Nephron progenitor cell (in vitro differentiated cells): ENCODE measurements at regions not wholly inside any gene's neighbourhood (a gene's known extent, or its start where the extent isn't known, plus 50 kb on each side); places are given as distances from the start of the nearest gene placed in this dataset.
"Not testable (repeated sequence)": the region's sequence is repeated elsewhere in the genome, so short reads cannot be mapped to it uniquely, and the experiment has no call there.

ENCODE experiments used
- DNase-seq: peaks from one replicate; pipeline ENCODE4 v3.0.0; 2021
- H3K27ac Mint-ChIP-seq: 2 replicates; pipeline ENCODE4 v1.8.0; 2021; ENCODE audit warnings: mild to moderate bottlenecking, moderate library complexity, mixed read lengths
- H3K27me3 Mint-ChIP-seq: 2 replicates; pipeline ENCODE4 v1.8.0; 2021; ENCODE audit warnings: mild to moderate bottlenecking, low read depth, mixed read lengths; ENCODE audit not compliant: poor library complexity
- H3K36me3 Mint-ChIP-seq: 2 replicates; pipeline ENCODE4 v1.8.0; 2021; ENCODE audit warnings: low read depth, mixed read lengths
- H3K4me1 Mint-ChIP-seq: 2 replicates; pipeline ENCODE4 v1.8.0; 2021; ENCODE audit warnings: mixed read lengths
- H3K4me3 Mint-ChIP-seq: 2 replicates; pipeline ENCODE4 v1.8.0; 2021; ENCODE audit warnings: mild to moderate bottlenecking, moderate library complexity, mixed read lengths
- H3K9me3 Mint-ChIP-seq: 2 replicates; pipeline ENCODE4 v1.8.0; 2021; ENCODE audit warnings: mild to moderate bottlenecking, moderate library complexity, mixed read lengths
- TF ChIP-seq, protein P1 (sequence below): fragments of 200-600 bp; sonication (generic); IDR thresholded peaks from 2 replicates; pipeline ENCODE4 v1.5.0; 2021; ENCODE audit warnings: antibody characterized with exemption

DNA sequence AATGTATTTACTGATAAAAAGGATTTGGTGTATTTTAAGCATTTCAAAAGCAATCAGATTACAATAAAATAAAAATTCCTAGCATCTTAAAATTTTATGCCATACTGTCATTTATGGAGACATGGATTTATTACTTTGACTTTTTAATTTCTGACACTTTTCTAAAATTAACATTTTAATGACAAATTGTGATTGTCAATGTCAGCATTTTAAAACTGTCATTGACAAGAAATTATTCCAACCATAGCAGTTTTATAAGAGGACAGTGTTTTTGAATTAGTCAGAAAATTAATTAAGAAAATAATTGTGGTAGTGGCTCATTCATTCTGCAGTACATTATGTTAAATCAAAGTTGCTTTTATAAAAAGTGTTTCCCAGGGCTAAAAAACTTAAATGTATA is 1954.4 kb downstream of the ARAP2 start:
- Mint-ChIP-seq H3K9me3 (no peaks in the 10 kb centered on the region), H3K27me3 (no peaks in the 10 kb centered on the region)

DNA sequence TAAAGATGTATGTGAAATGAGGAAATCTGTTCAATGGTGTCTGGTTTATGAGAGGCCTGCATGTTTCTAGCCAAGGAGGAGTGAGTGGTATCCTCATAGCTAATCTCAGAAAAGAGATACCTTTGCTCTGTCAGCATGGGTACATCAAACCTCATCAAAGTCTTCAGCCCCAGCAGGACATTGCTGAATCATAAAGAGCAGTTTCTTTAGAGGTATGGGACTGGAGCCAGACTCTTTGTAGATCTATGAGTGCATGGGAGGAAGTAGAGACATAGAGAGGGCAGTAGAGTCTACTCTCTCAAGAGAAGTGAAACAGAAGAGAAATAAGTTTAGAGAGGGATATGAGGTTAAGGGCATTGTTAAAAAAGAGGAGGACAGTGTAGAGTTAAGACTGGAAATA is 1950.9 kb downstream of the ARAP2 start:
- Mint-ChIP-seq H3K36me3 (no peaks in the 10 kb centered on the region), H3K4me1 (no peaks in the 10 kb centered on the region), H3K9me3 (no peaks in the 10 kb centered on the region), H3K27ac (no peak overlapping the region), H3K27me3 (no peaks in the 10 kb centered on the region), H3K4me3 (no peak overlapping the region)
- DNase-seq = no peak
- TF ChIP-seq, protein P1, sequence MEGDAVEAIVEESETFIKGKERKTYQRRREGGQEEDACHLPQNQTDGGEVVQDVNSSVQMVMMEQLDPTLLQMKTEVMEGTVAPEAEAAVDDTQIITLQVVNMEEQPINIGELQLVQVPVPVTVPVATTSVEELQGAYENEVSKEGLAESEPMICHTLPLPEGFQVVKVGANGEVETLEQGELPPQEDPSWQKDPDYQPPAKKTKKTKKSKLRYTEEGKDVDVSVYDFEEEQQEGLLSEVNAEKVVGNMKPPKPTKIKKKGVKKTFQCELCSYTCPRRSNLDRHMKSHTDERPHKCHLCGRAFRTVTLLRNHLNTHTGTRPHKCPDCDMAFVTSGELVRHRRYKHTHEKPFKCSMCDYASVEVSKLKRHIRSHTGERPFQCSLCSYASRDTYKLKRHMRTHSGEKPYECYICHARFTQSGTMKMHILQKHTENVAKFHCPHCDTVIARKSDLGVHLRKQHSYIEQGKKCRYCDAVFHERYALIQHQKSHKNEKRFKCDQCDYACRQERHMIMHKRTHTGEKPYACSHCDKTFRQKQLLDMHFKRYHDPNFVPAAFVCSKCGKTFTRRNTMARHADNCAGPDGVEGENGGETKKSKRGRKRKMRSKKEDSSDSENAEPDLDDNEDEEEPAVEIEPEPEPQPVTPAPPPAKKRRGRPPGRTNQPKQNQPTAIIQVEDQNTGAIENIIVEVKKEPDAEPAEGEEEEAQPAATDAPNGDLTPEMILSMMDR = no peak

More for the DNA sequence above, 1954.4 kb downstream of the ARAP2 start:
- no peaks in the 10 kb centered on the region for H3K4me1 Mint-ChIP-seq
- no peak overlapping the region for H3K4me3 Mint-ChIP-seq
- no peak for DNase-seq
- no peaks in the 10 kb centered on the region for H3K36me3 Mint-ChIP-seq
- TF ChIP-seq, protein P1 = no peak
- no peak overlapping the region for H3K27ac Mint-ChIP-seq

DNA sequence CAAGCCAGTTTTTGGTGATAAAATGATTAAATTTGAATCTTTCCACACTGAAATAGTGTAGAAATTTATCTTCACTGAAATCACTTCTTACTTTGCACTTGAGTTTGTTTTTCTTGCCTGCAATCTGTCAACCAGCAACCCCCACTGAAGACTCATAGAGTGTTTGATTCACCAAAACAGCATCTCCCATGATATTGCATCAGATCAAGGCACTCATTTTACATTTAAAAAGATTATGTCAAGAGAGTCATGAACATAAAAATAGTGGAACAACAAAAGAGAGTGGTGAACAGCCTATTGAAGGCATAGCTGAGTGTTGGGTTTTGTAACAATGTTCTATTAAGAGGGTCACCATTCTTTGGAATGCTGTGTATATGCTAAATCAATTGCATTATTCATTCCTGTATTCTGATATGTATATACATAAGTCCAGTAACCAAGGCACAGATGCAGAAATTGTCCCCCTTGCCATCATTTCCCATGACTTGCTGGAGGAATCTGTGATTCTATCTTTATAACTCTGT is 1934.9 kb downstream of the ARAP2 start:
- no peaks in the 10 kb centered on the region for H3K4me1 Mint-ChIP-seq
- H3K27me3 Mint-ChIP-seq = no peaks in the 10 kb centered on the region
- H3K27ac Mint-ChIP-seq = no peak overlapping the region
- H3K36me3 Mint-ChIP-seq = no peaks in the 10 kb centered on the region
- TF ChIP-seq, protein P1 = no peak
- no peak for DNase-seq
- no peak overlapping the region for H3K4me3 Mint-ChIP-seq
- H3K9me3 Mint-ChIP-seq = no peaks in the 10 kb centered on the region

DNA sequence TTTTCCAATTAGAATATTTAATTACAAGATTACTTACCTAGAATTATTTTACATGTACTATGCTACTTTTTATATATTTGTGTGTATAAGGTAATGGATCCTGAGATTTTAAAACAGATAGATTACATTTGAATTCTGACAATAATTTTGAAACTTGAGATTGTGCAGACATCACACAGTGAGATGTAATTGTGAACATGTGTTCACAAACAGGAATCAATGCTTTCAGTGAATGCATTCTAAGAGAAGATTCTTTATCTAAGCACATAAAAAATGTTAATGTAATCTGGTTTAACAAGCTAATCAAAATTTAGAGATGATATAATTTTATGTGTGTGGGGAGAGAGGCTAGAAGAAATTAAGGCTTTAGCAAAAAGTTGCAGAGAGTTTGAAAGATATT is 1925.5 kb downstream of the ARAP2 start:
- DNase-seq = no peak
- H3K4me1 Mint-ChIP-seq = no peaks in the 10 kb centered on the region
- no peak overlapping the region for H3K4me3 Mint-ChIP-seq
- TF ChIP-seq, protein P1 = no peak
- H3K36me3 Mint-ChIP-seq = no peaks in the 10 kb centered on the region
- H3K27me3 Mint-ChIP-seq = no peaks in the 10 kb centered on the region
- no peak overlapping the region for H3K27ac Mint-ChIP-seq
- H3K9me3 Mint-ChIP-seq = no peaks in the 10 kb centered on the region

DNA sequence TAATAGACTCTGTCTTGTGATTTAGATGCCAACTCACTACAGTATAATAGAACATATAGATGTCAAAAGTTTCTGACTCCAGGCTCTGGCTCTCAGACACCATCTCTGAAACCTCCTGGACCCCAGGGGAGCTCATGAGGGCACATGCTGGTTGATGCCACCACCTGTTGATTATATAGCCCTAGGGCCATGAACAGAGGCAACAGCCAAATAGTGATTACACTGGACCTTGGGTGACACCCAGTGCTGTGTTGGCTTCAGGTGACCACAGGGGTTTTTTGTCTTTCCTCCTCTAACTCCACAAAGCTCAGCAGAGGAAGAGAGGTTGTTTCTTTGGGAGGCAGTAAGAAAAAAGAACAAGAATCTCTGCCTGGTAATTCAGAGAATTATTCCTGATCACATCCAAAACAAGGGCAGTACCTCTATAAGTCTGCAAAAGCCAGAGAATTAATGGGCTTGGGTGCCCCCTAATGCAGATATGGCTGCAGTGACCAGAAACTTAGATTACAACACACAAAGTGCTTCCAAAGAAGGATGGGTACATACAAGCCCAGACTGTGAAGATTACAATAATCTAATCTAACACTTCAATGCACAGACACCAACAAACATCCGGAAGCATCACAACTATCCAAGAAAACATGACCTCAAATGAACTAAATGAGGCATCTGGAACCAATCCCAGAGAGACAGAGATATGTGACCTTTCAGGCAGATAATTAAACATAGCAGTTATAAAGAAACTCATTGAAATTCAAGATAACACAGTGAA is 1920.6 kb downstream of the ARAP2 start:
- H3K9me3 Mint-ChIP-seq = no peaks in the 10 kb centered on the region
- H3K4me1 Mint-ChIP-seq = no peaks in the 10 kb centered on the region
- TF ChIP-seq, protein P1 = no peak
- no peak overlapping the region for H3K27ac Mint-ChIP-seq
- no peak overlapping the region for H3K4me3 Mint-ChIP-seq
- H3K27me3 Mint-ChIP-seq = no peaks in the 10 kb centered on the region
- DNase-seq = no peak
- H3K36me3 Mint-ChIP-seq = no peaks in the 10 kb centered on the region

DNA sequence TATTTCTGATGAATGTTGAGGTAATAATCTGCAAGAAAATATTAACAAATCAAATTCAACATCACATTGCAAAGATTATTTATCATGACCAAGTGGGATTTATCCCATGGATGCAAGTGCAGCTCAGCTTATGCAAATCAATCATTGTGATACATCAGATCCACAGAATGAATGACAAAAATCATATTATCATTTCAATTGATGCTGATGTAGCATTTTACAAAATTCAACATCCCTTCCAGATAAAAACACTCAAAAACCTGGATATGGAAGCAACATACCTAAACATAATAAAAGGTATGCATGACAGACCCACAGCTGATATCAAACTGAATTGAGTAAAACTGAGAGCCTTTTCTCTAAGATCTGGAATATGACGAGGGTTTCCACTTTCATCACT is 1915.4 kb downstream of the ARAP2 start:
- Mint-ChIP-seq H3K4me1 (no peaks in the 10 kb centered on the region), H3K27me3 (no peaks in the 10 kb centered on the region), H3K9me3 (no peaks in the 10 kb centered on the region), H3K4me3 (no peak overlapping the region), H3K27ac (no peak overlapping the region), H3K36me3 (no peaks in the 10 kb centered on the region)
- no peak for DNase-seq
- TF ChIP-seq, protein P1 = no peak

DNA sequence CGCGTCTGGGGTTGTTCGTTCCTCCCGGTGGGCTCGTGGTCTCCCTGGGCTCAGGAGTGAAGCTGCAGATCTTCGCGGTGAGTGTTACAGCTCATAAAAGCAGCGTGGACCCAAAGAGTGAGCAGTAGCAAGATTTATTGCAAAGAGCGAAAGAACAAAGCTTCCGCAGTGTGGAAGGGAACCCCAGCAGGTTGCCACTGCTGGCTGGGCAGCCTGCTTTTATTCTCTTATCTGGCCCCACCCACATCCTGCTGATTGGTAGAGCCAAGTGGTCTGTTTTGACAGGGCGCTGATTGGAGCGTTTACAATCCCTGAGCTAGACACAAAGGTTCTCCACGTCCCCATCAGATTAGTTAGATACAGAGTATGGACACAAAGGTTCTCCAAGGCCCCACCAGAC is 1909.2 kb downstream of the ARAP2 start:
- not testable (repeated sequence) for H3K36me3 Mint-ChIP-seq, H3K27me3 Mint-ChIP-seq, DNase-seq, H3K4me1 Mint-ChIP-seq, H3K4me3 Mint-ChIP-seq, H3K27ac Mint-ChIP-seq
- peaks cover 21% of the 10 kb centered on the region for H3K9me3 Mint-ChIP-seq

DNA sequence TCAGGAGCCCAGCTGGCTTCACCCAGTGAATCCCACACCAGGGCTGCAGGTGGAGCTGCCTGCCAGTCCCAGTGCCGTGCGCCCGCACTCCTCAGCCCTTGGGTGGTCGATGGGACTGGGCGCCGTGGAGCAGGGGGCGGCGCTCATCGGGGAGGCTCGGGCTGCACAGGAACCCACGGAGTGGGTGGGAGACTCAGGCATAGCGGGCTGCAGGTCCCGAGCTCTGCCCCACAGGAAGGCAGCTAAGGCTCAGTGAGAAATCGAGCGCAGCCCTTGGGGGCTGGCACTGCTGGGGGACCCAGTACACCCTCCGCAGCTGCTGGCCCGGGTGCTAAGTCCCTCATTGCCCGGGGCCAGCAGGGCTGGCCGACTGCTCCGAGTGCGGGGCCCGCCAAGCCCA is 1908.8 kb downstream of the ARAP2 start:
- peaks cover 21% of the 10 kb centered on the region for H3K9me3 Mint-ChIP-seq
- not testable (repeated sequence) for H3K4me3 Mint-ChIP-seq, H3K36me3 Mint-ChIP-seq, H3K27me3 Mint-ChIP-seq, H3K27ac Mint-ChIP-seq, DNase-seq, H3K4me1 Mint-ChIP-seq
